Activated CD4-positive, alpha-beta T cell treated with anti-CD3 and anti-CD28 coated beads for 4 hours (primary cell): ENCODE measurements at regions not wholly inside any gene's neighbourhood (a gene's known extent, or its start where the extent isn't known, plus 50 kb on each side); places are given as distances from the start of the nearest gene placed in this dataset.

Experiments used
- DNase-seq, 2 donors: peaks; one replicate each; pipeline ENCODE4 v3.0.0-alpha.2; 2020

DNA sequence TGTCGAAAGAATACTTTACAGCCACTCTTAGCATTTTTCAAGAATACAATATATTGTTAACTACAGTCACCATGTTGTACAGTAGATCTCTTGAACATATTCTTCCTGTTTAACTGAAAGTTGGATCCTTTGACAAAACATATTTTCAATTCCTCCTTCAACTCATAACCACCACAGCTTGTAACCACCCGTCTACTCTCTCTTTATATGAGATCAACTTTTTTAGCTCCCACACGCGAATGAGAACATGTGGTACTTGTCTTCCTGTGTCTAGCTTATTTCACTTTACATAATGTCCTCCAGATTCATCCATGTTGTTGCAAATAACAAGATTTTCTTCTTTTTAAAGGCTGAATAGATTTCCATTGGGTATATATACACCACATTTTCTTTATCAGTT is 338.3 kb upstream of the IGFBP7 start:
- DNase-seq = no peak

GRCh38 chr4:57446266-57446665 is 336.1 kb upstream of the IGFBP7 start:
- no peak for DNase-seq

DNA sequence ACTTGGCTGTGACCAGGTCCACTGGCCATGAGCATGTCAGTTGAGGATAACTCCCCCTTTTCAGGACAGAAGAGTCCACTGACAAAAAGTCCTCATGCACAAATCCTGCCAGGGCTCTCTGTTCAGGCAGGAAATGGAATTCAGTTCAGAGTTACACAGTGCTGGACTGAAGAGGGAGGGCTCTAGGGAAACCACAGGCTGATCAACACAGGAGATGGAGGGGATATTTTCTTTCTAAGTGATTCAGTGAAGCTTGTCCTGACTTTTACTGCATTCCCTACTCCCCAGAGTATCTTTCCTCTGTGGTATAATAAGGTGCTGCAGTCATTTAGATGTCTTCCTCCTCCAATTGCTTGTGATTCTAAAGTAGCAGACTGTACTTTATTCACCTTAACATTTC is 335.5 kb upstream of the IGFBP7 start:
- no peak for DNase-seq

DNA sequence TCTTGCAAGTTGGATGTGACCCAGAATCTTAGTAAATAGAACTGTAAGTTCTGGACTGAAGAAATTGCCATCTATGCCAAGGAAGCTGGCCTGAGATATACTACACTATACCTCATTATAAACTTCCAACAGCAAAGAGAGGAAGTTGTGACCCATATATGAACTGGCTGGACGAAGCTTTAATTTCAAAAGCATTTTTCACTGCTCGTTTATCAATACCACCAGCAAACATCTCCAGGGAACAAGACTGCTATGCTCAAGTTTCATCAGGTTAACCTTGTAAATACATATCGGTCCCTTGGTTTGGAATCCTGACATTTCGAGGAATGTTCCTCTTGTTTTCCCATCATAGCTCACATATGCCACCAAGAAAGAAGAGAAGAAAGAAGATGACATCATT is 334.5 kb upstream of the IGFBP7 start:
- no peak for DNase-seq

- no peak for DNase-seq
Measured at GRCh38 chr4:57443787-57444186, 333.6 kb upstream of the IGFBP7 start.

- no peak for DNase-seq
Measured at GRCh38 chr4:57443308-57443707, 333.1 kb upstream of the IGFBP7 start.

DNA sequence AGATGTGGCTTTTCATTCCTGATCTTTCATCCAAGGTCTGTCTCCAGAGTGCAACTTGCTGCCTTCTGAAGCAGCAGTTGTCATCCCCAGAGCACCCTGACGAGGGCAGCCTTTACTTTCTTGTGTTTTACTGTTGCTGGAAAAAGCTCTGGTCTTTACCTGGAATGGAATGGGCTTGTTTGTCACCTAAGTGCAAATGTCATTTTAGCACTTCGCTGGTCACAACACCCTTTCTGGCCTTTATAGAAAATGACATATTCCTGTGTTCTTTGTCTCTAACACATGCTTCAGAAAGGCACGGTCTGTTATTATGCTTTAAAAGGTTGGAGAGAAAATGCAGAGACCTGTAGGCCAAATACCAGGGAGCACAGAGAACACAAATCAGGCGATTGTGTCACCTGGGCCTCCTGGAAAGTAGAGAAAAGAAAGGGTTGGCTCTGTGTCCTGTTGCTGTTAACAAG is 332.7 kb upstream of the IGFBP7 start:
- DNase-seq = no peak

DNA sequence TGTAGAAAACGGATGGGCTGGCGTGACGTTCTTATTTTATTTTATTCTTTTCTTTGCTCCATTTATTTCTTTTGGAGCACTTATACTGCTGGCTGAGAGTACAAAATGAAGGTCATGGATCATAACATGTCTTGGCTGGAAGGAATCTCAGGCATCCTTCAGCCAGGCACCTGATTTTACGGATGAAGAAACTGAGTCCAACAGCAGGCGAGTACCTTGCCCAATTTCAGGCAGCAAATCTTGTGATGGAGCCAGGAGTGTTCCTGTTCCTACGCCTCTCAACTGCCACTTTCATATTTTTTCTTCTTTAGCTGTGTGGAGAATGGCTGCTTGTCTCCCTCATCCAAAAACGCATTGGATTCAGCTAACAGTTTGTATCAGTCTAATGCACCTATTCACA is 332.1 kb upstream of the IGFBP7 start:
- DNase-seq = no peak

DNA sequence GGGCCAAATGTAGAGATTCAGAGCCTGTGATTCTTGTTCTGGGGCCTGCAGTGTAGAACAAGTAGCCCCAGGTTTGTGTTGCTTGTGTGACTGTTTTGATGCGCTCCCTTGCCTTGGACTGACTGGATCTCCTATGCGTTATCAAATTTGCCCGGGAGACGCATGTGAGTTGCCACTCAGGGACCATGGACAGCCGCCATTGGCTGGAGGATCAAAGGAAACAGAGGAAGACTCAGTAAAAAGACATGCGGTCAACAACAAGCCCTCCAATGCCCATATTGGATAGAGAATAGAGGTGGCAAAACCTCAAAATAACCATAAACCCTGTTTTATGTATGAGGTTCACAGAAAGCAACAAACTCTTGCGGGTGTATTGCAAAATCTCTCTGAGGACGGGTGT is 327.5 kb upstream of the IGFBP7 start:
- no peak for DNase-seq

GRCh38 chr4:57435300-57435699 is 325.1 kb upstream of the IGFBP7 start:
- no peak for DNase-seq

- no peak for DNase-seq
Measured at GRCh38 chr4:57430726-57431125, 320.5 kb upstream of the IGFBP7 start.

DNA sequence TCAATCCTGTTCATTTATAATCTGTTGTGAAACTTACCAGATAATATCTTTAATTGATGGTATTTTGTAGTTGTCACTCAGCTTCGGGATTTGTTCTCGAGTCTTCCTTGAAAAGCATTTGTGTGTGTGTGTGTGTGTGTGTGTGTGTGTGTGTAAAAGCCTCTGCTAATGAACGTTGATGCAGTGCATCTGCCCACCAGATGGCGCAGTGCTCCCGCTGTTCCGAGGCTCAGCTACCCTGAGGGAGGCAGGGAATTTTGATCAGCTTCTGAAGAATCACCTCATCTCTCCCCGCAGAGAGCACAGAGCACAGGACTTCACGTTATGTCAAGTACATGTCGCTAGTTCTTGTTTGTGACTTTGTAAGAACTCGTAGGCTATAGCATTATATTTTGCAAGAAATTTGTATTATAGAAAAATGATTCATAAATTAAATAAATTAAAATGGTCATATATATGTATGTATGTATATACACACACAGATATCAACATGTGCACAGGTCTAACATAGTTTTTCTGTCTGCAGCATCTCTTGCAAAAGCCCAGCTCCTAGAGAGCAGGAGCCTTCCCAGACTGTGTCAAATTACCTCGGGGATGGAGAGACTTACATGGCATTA is 316.7 kb upstream of the IGFBP7 start:
- DNase-seq = no peak

- no peak for DNase-seq
Measured at GRCh38 chr4:57425610-57426009, 315.4 kb upstream of the IGFBP7 start.

- no peak for DNase-seq
Measured at GRCh38 chr4:57424232-57424897, 314.2 kb upstream of the IGFBP7 start.

- no peak for DNase-seq
Measured at GRCh38 chr4:57418133-57418532, 307.9 kb upstream of the IGFBP7 start.

DNA sequence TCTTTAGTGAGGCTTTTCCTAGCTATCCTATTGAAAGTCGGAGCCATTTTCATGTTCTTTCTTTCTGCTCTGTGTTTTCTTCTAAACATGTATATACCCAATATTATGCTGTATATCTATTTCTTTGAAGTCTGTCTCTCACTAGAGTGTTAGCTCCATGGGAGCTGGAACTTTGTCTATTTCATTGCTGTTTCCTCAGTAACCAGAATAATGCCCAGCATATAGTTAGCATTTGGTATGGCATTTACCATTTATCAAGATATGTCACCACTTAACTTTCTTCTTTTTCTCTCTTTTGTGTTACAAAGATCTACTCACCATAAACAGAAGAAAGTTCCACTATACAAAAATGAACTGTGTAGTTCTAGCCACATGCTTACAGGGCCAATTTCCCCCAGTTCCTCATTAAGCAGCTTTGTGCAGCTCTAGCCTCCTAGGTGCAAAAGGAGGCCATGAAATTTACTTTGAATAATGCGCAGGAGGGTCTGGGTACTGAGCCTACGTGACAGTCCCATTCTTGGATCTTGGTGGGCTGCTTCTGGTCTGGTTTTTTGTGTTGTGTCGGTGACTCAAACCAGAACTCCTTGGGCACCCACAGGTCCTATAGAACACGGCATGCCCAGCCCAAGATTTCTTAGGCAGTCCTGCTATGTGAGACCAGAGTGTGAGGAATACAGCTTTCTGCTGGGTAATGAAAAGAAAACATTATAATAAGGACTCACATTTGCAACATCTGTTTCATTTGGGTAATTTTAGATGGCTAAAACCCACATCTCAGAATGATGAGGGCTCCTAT is 302.3 kb upstream of the IGFBP7 start:
- DNase-seq = no peak

DNA sequence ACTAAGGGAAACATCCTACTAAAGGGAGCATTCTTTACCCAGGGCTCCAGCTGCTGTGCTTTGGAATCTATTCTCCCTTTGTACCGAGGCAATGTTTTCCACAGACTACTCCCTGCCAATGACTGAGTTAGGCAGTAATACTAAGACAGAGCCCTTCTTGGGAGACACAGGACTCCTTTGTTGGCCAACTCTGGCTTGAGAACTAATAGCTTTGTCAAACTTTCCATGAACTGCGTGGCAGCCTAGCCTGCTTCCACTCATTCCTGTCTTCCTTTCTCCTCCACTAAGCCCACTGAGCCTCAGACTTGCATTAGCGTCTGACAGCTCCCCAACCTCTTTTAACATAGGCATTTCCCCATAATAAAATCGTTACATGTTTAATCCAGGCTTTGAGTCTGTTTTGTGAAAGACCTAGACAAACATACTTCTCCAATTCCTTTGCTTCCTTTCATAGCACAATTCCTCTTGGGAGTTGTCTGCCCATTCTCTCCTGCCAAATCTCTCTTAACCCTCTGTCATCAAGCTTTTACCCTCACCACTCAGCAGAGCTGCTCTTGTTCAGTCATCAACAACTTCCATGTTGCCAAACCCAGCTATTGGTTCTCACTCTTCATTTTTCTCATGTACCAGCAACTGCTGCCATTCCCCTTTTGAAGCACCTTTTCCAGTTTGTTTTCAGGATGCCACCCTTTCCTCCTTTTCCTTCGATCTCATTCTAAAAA is 300.3 kb upstream of the IGFBP7 start:
- DNase-seq = no peak

- no peak for DNase-seq
Measured at GRCh38 chr4:57405359-57405758, 295.2 kb upstream of the IGFBP7 start.

GRCh38 chr4:57404483-57404882 is 294.3 kb upstream of the IGFBP7 start:
- DNase-seq = no peak

- DNase-seq = no peak
Measured at GRCh38 chr4:57403591-57403990, 293.4 kb upstream of the IGFBP7 start.

GRCh38 chr4:57401586-57401985 is 291.4 kb upstream of the IGFBP7 start:
- DNase-seq = no peak

DNA sequence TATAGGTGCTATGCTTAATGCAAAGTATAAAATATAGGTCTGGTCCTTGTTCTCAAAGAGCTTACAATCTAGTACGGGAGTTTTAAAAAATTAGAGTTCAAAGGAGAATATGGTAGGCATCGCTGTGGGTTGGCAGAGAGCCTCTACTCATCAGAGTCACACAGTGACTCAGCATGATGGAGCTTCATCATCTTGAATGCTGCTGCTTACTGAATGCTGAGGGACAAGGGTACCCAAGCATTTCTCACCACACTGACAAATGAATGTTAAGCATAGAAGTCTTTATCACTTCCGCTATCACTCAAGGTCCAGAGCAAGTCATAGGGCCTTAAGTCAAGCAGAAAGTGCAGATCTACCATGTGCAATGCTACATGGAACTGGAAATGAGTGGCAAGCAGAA is 268.6 kb upstream of the IGFBP7 start:
- DNase-seq = no peak

- DNase-seq = no peak
Measured at GRCh38 chr4:57374866-57375595, 264.8 kb upstream of the IGFBP7 start.
